ENCODE measurements at regions not wholly inside any gene's neighbourhood (a gene's known extent, or its start where the extent isn't known, plus 50 kb on each side); places are given as distances from the start of the nearest gene placed in this dataset.

GRCh38 chr2:128714851-128715312 lies 396.2 kb upstream of the HS6ST1 start:
- DNase-seq = no peak

GRCh38 chr2:128715360-128715759 lies 396.7 kb upstream of the HS6ST1 start:
- DNase-seq = no peak

GRCh38 chr2:128716299-128716721 lies 397.6 kb upstream of the HS6ST1 start:
- DNase-seq = no peak

DNA sequence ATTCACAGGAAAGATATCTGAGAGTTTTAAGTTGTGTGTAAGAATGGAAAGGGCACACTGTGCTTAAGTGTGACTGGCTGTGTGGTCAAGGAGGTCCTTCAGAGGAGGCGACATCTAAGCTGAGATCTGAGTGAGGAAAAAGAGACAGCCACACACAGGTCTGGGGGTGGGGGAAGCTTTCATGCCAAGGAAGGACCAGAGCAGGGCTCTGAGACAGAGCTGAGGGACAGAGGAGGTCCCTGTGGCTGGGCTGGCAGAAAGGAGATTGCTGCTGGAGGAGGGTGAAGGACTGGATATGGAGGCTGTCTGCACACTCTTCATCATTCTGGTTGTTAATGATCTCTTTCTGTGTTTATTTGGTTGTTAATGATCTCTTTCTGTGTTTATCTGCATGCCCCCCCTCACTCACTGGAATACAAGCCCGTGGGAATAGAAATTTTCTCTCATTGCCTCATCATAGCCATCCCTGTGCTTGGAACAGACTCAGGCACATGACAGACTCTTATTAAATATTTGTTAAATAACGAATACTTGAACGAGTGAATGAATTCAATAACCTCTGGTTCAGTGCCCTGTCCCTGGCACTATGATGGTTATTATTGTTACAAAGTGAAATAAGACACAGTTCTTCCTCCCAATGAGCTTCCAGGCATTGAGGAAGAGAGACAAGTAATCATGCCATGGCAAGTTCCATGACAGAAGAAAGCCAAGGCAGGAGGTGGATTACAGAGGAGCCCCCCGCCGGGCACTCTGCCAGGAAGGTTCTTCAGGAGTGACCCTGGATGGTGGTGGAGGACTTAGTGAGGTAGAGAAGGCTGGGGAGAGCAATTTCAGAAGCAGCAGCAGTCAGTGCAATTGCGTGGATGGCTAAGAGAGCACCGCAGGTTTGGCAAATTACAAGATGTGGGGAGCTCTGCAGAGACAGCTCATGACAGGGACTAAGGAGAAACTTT lies 399.4 kb upstream of the HS6ST1 start:
- DNase-seq = no peak

DNA sequence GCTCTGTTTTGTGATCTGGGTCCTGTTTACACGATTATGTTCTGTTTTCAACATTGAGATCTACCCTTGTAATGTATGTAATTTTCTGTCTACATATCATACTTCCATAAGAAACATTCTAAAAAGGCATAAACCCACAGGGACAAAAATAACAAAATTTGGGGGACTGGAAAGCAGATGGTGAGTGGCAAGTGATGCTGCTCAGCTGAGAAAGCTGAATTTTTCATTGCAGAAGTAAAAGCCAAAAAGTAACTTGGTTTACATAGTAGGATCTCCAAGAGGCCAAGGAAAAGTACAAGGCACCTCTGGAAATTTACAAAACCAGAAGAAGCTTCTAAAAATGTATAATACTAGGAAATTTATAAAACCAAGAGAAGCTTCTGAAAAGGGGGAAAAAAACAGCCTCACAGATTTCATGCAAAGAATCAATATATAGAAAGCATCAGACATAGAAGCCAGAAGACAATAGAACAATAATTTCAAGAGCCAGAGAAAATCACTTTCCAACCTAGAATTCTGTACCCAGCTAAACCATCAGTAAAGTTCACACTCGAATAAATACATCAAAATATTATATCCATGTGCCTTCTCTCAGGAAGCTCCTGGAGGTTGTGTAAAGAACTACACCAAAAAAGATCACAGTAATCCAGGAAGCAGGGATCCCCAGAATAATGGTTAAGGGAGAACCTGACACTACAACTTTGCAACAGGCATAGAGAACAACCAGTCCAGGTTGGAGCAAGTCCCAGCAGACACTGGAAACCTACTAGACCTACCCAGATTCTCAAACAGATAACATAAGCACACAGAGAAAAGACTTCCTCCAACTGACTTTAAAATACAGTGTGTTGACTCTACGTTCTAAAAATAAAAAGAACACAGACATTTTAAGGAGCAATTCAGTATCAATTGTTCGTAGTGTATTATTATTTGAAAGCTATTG lies 401.7 kb upstream of the HS6ST1 start:
- no peak for DNase-seq

DNA sequence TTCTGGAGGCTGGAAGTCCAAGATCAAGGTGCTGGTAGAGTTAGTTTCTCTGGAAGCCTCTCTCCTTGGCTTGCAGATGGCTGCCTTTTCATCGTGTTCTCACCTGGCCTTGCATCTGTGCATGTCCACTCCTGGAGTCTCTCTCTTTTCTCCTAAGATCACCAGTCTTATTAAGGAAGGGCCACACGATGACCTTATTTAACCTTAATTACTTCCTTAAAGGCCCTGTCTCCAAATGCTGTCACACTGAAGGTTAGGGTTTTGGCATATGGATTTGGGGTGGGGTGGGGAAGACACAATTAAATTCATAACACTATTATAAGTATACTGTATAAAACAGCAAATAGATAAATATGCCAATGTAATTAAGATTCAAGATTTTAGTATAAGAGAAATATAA lies 402.4 kb upstream of the HS6ST1 start:
- DNase-seq = no peak

DNA sequence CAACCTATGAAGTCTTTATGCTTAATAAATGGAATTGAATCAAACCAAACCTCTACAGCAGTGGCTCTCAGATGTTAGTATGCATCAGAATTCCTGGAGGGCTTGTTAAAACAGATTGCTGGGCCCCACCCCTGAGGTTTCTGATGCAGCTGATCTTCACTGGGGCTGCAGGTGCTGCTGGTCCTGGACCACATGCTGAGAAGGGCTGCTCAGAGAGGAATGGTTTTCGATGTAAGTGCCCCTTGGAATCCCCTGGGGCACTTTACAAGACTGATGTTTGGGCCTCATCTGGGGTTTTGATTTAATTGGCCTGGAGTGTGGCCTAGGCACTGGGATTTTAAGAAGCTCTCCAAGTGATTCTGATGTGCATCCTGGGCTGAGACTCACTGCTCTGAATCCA lies 403.8 kb upstream of the HS6ST1 start:
- DNase-seq = no peak

DNA sequence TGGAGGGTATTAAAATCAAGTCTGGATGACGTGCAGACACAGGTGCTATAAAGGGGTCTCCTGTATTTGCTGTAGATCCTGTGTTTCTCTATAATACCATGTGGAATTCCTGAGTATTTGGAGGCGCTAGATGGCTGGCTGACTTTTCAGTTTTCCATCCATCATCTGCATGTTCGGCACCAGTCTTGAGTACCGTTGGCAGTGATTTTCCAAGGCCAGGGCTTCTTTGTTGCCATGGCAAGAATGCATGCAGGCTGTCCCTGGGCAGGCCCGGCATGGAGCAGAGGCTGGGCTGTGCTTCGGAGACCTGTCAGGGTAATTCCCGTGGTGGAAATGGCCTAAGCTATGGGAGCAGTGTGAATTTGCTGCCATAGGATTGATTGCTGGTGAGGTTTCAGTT lies 405.9 kb upstream of the HS6ST1 start:
- no peak for DNase-seq

- no peak for DNase-seq
Measured at GRCh38 chr2:128724972-128725371, 406.3 kb upstream of the HS6ST1 start.

- DNase-seq = no peak
Measured at GRCh38 chr2:128726236-128726635, 407.6 kb upstream of the HS6ST1 start.

- no peak for DNase-seq
Measured at GRCh38 chr2:128726911-128727310, 408.2 kb upstream of the HS6ST1 start.

- DNase-seq = no peak
Measured at GRCh38 chr2:128727404-128727803, 408.7 kb upstream of the HS6ST1 start.

DNA sequence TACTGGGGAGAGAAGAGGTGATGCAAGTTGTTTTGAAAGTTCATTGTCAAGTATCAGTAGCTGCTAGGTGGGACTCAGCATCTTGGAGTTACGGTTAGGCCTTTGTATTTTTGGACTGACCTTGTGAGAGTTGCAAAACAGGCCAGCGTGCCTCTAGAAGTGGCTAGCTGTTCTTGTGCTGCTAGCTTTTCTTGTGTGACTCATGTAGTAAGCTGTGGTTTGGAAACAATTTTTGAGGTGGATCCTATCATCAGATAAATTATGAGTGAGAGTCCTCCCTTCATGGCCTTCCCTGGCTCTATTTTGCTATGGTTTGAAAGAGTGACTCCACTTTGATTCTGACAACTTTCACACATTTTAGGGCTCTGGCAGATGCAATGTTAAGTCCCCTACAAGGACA lies 409.2 kb upstream of the HS6ST1 start:
- no peak for DNase-seq

DNA sequence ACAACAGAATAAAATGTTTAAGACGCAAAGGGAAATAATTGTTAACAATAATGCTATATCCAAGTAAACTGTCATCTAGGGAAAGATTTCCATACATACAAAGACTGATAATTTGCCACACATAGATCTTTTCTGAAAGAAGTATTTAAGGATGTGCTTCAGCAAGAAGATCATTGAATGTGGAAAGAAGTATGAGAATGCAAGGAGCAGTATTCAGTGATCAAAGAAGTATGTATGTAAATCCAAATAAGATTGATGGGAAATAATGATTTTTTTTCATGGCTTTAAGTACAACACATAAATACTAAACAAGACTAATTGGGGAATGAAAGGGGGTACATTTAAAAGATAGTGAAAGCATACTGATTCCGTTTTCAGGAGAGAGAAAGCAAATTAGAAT lies 410.4 kb upstream of the HS6ST1 start:
- no peak for DNase-seq

GRCh38 chr2:128731994-128732650 lies 413.5 kb upstream of the HS6ST1 start:
- no peak for DNase-seq

- no peak for DNase-seq
Measured at GRCh38 chr2:128732976-128733431, 414.3 kb upstream of the HS6ST1 start.

GRCh38 chr2:128733450-128733849 lies 414.8 kb upstream of the HS6ST1 start:
- no peak for DNase-seq

DNA sequence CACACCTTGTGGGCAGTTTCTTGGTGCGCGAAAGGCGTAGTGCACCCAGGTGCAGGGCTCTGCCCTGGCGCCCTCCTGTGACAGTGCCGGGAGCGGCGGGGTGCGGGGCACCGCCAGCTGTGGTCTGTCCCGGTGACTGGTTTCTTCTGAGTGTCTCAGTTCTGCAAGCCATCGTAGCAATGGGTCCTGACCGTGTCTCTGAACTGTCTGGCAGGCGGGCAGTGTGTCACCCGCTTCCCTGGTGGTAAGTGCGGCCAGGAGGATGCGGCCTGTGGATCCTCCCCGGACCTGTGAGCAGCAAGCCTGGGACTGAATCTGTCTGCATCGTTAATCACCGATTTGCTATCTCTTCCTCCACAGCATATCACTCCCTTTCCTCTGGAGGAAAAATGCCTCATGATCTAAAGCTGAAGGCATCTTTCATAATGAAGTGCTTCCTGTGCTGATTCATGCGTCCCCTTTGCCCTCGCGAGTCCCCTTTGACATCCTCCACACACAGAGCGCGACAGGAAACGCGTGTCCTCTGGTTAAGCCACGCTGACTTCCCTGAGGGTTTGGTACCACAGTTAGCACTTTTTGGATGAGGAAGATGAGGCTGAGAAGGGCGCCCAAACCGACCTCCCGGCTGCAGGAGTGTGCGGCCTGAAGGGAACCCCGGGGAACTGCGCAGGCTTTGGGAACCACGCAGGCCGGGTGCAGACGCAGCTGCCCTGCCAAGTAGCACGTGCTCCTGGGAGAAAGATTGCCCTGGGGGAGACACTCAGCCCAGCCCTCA lies 416.0 kb upstream of the HS6ST1 start:
- no peak for DNase-seq

DNA sequence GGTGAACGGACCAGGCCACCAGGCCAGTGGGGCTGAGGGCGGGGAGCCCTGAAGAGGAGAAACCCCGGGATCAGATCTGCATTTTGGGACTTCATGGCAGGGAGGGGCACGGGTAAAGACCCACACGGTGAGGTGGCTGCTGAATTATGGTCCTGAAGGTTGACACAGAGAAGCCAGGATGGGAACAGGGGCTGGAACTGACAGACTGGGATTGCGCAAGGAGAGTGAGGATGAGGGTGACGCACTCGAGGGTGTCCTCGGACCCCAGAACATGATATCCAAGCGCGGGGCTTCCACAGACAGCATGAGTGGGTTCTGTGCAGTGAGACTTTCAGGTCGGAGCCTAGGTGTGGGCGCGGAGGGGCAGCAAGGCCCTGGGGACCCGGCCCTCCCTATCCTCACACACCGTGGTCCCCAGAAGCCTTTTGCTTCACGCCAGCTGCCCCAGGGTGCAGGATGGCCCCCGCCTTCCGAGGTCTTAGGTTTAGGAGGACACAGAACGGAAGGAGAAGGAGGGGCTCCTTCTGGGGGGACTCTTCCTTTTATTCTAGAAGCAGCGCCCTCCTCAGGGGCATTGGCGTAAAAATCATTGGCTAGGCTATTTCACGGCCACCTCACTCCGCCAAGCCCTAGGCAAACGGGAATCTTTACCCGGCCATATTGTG lies 416.8 kb upstream of the HS6ST1 start:
- no peak for DNase-seq

DNA sequence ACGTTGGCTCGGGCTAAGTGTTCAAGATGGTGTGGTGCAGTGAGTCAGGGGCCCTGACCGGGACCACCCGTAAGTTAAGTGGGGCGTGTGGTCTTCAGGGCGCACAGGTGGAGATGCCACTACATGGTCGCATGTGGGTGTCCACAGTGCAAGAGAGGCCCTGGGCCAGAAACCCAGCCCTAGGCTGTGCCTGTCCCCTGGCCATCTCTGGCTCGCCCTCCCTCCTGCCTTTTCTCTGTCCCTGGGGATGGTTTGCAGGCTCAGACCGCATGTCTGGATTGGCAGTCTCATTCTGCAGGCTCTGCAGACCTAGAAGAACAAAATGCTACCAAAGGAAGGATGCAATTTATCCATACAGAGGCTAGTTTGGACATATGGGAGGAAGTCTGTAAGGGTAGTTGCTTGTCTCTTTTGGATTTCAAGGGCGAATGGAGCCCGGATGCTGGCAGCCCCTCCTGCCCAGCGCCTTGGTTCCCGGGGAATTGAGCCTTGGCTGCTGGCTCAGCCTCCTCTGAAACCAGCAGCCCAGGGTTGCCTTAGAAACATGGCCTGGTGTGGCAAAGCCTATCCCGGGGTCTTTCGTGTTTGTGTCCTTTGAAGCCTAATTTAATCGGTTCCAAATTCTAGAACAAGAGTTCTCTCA lies 417.5 kb upstream of the HS6ST1 start:
- DNase-seq = no peak
